Panc1 (cell line): ENCODE measurements at regions not wholly inside any gene's neighbourhood (a gene's known extent, or its start where the extent isn't known, plus 50 kb on each side); places are given as distances from the start of the nearest gene placed in this dataset.

Experiments used
- CTCF ChIP-seq: fragments of 450-650 bp; IDR thresholded peaks from 2 replicates; pipeline ENCODE4 v1.5.1; 2017; ENCODE audit warnings: mild to moderate bottlenecking
- POLR2AphosphoS5 ChIP-seq: IDR thresholded peaks from 2 replicates; pipeline ENCODE4 v1.6.1; 2012; ENCODE audit warnings: mild to moderate bottlenecking, low read depth, low read length, moderate library complexity
- REST ChIP-seq, 2 experiments: IDR thresholded peaks; 2 replicates each; pipeline ENCODE4 v1.6.1; 2011 to 2012; ENCODE audit warnings: low read depth in 2 of 2, control low read depth in 1 of 2, low read length in 1 of 2, mild to moderate bottlenecking in 1 of 2, moderate library complexity in 1 of 2; ENCODE audit not compliant: insufficient read depth in 1 of 2
- TCF7L2 ChIP-seq: IDR thresholded peaks from 2 replicates; pipeline ENCODE4 v1.6.1; 2011; ENCODE audit warnings: mild to moderate bottlenecking, low read depth, low read length, inconsistent platforms

- no peak for TF ChIP-seq CTCF
- TF ChIP-seq POLR2AphosphoS5: no peak
- no peak for TF ChIP-seq TCF7L2
- no peak for TF ChIP-seq REST (IDR thresholded peaks at IDR 0.05; ENCODE audit: insufficient read depth in 1 of 2, low read depth in 2 of 2, low read length in 1 of 2)
Measured at GRCh38 chr18:3397786-3398185, 52.2 kb upstream of the TGIF1 start.
